ENCODE measurements at regions not wholly inside any gene's neighbourhood (a gene's known extent, or its start where the extent isn't known, plus 50 kb on each side); places are given as distances from the start of the nearest gene placed in this dataset.

DNA sequence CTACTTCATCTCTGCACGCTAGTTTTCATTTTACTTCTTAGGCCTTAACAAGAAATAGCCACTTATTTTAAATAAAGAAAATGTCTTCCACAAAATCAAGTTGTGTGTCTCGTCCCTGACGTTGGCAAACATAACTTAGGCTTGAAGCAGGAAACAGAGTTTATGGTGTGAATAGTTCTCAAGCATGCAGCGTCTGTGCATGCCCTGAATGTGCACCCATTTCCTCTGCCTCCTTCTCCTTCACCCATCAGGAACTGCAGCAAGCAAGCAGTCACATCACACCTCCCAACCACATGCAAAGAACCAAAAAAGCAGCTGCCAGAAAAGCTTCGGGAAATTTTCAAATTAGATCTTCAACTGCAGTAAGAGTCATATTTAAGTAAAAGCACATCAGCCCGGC, 424.0 kb upstream of the IRX4 start:
- TF ChIP-seq, protein P1, sequence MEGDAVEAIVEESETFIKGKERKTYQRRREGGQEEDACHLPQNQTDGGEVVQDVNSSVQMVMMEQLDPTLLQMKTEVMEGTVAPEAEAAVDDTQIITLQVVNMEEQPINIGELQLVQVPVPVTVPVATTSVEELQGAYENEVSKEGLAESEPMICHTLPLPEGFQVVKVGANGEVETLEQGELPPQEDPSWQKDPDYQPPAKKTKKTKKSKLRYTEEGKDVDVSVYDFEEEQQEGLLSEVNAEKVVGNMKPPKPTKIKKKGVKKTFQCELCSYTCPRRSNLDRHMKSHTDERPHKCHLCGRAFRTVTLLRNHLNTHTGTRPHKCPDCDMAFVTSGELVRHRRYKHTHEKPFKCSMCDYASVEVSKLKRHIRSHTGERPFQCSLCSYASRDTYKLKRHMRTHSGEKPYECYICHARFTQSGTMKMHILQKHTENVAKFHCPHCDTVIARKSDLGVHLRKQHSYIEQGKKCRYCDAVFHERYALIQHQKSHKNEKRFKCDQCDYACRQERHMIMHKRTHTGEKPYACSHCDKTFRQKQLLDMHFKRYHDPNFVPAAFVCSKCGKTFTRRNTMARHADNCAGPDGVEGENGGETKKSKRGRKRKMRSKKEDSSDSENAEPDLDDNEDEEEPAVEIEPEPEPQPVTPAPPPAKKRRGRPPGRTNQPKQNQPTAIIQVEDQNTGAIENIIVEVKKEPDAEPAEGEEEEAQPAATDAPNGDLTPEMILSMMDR (IDR thresholded peaks at IDR 0.05): no peak
- no peak for TF ChIP-seq POLR2AphosphoS5 (IDR thresholded peaks at IDR 0.05)

All from suprapubic skin (tissue), 3 donors.